ENCODE measurements at regions not wholly inside any gene's neighbourhood (a gene's known extent, or its start where the extent isn't known, plus 50 kb on each side); places are given as distances from the start of the nearest gene placed in this dataset.

DNA sequence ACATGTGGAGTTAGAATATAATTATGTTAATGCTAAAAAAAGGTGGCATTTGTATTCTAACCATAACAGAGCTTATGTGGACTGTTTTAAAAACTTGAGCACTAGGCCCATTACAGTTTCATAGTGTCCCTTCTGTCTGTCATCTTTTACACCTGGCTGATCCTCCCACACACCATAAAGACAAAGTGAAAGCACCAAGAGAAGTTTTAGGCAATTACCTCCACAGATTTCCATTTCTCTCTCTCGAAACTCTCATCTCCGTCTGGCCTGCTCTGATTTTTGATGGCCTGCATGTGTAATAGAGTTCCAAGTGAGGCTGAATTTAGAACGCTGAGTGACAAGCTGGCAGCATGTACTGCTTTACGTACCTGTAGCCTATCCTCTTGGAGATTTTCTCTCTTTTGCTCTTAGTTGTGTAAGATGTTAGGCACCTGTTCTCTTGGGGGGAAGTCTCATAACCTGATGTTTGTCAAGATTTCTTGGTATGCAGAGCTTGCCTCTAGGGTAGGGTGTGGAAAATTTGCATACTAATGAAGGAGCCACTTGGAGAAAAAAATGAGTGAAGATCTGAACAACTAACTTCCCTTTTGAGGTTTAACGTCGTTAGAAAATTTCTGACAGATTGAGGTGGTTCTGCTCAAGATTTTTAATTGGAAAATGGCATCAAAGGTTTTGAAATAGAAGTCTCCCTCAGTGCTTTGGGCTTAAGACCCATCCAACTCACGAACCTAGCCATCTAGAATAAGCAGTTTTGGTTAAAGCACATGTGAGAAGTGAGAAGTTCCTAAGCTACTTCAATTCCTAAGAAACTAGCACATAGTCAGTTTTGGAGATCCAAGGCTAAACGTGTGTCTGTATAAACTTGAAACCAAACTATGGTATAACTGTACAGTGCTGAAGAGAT is 57.6 kb upstream of the RAP1GDS1 start (continued):
- TF ChIP-seq, protein P1, sequence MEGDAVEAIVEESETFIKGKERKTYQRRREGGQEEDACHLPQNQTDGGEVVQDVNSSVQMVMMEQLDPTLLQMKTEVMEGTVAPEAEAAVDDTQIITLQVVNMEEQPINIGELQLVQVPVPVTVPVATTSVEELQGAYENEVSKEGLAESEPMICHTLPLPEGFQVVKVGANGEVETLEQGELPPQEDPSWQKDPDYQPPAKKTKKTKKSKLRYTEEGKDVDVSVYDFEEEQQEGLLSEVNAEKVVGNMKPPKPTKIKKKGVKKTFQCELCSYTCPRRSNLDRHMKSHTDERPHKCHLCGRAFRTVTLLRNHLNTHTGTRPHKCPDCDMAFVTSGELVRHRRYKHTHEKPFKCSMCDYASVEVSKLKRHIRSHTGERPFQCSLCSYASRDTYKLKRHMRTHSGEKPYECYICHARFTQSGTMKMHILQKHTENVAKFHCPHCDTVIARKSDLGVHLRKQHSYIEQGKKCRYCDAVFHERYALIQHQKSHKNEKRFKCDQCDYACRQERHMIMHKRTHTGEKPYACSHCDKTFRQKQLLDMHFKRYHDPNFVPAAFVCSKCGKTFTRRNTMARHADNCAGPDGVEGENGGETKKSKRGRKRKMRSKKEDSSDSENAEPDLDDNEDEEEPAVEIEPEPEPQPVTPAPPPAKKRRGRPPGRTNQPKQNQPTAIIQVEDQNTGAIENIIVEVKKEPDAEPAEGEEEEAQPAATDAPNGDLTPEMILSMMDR (IDR thresholded peaks at IDR 0.05), result no peak
- TF ChIP-seq, protein P2, sequence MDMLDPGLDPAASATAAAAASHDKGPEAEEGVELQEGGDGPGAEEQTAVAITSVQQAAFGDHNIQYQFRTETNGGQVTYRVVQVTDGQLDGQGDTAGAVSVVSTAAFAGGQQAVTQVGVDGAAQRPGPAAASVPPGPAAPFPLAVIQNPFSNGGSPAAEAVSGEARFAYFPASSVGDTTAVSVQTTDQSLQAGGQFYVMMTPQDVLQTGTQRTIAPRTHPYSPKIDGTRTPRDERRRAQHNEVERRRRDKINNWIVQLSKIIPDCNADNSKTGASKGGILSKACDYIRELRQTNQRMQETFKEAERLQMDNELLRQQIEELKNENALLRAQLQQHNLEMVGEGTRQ (IDR thresholded peaks at IDR 0.05; ENCODE audit: borderline replicate concordance, low read depth, low read length), result no peak

- Histone ChIP-seq H3K27me3 (ENCODE audit: insufficient read depth) (no peaks in the 10 kb centered on the region), H3K27ac (ENCODE audit: low read depth in 2 of 2, low read length in 1 of 2) (no peak overlapping the region), H2AFZ (ENCODE audit: low read depth) (no peak overlapping the region), H3K79me2 (ENCODE audit: insufficient read depth) (no peaks in the 10 kb centered on the region), H4K20me1 (ENCODE audit: insufficient read depth) (no peaks in the 10 kb centered on the region), H3K4me3 (ENCODE audit: low read depth in 2 of 2, low read length in 1 of 2) (no peak overlapping the region), H3F3A (replicated peaks; ENCODE audit: insufficient read depth) (no peaks in the 10 kb centered on the region), H3K4me2 (no peak overlapping the region), H3K4me1 (ENCODE audit: control insufficient read depth in 1 of 2, insufficient read depth in 2 of 2, low read depth in 1 of 2, low read length in 1 of 2) (no peaks in the 10 kb centered on the region), H3K9ac (no peak overlapping the region), H3K36me3 (replicated peaks in 1 of 2; ENCODE audit: control insufficient read depth in 1 of 2, insufficient read depth in 2 of 2, low read length in 1 of 2) (no peaks in the 10 kb centered on the region), H3K9me2 (no peaks in the 10 kb centered on the region), H3K9me3 (no peaks in the 10 kb centered on the region; the same call in 1 of the 2 replicates)
- CTCF ChIA-PET, result no interaction called here
- TF ChIP-seq GABPA (IDR thresholded peaks at IDR 0.05; ENCODE audit: low read depth), result no peak
- no peak for TF ChIP-seq TEAD4 (IDR thresholded peaks at IDR 0.05; ENCODE audit: borderline replicate concordance, insufficient read depth)
- TF ChIP-seq NRF1 (IDR thresholded peaks at IDR 0.05; ENCODE audit: low read depth, low read length), result no peak
- TF ChIP-seq ZBTB33 (IDR thresholded peaks at IDR 0.05; ENCODE audit: borderline replicate concordance, low read depth), result no peak
- TF ChIP-seq, protein P1 (IDR thresholded peaks at IDR 0.05), result no peak
- no peak for TF ChIP-seq GATA2 (CRISPR knock-in tag; IDR thresholded peaks at IDR 0.05)
- no peak for TF ChIP-seq FOXM1 (IDR thresholded peaks at IDR 0.05; ENCODE audit: low read depth)
- no peak for TF ChIP-seq RXRA (IDR thresholded peaks at IDR 0.05; ENCODE audit: borderline replicate concordance, low read depth)
- TF ChIP-seq EZH2phosphoT487 (IDR thresholded peaks at IDR 0.05; ENCODE audit: borderline replicate concordance, low read depth), result no peak
- TF ChIP-seq POLR2AphosphoS5 (IDR thresholded peaks at IDR 0.05; ENCODE audit: low read depth, low read length), result no peak
- TF ChIP-seq, protein P3, sequence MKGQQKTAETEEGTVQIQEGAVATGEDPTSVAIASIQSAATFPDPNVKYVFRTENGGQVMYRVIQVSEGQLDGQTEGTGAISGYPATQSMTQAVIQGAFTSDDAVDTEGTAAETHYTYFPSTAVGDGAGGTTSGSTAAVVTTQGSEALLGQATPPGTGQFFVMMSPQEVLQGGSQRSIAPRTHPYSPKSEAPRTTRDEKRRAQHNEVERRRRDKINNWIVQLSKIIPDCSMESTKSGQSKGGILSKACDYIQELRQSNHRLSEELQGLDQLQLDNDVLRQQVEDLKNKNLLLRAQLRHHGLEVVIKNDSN (IDR thresholded peaks at IDR 0.05; ENCODE audit: borderline replicate concordance, low read depth), result no peak
- TF ChIP-seq MXI1 (IDR thresholded peaks at IDR 0.05; ENCODE audit: low read depth, low read length), result no peak
- no peak for TF ChIP-seq JUND (IDR thresholded peaks at IDR 0.05)
- POLR2A ChIA-PET, result no interaction called here
- DNase-seq, result no peak
- WGBS (ENCODE audit: low lambda C conversion rate), result 63% methylated on average over 1 of the region's 1 CpG
These were observed 58.3 kb upstream of the RAP1GDS1 start for GRCh38 chr4:98202907-98203306.
